ENCODE measurements at regions not wholly inside any gene's neighbourhood (a gene's known extent, or its start where the extent isn't known, plus 50 kb on each side); places are given as distances from the start of the nearest gene placed in this dataset.

GRCh38 chr1:113211467-113211866 lies 138.5 kb downstream of the LRIG2 start:
- no peak for TF ChIP-seq CTCF (IDR thresholded peaks at IDR 0.05)
- no peak for TF ChIP-seq POLR2A (IDR thresholded peaks at IDR 0.05)

Data from Peyer's patch (tissue), 4 donors.